ENCODE measurements at regions not wholly inside any gene's neighbourhood (a gene's known extent, or its start where the extent isn't known, plus 50 kb on each side); places are given as distances from the start of the nearest gene placed in this dataset.

DNA sequence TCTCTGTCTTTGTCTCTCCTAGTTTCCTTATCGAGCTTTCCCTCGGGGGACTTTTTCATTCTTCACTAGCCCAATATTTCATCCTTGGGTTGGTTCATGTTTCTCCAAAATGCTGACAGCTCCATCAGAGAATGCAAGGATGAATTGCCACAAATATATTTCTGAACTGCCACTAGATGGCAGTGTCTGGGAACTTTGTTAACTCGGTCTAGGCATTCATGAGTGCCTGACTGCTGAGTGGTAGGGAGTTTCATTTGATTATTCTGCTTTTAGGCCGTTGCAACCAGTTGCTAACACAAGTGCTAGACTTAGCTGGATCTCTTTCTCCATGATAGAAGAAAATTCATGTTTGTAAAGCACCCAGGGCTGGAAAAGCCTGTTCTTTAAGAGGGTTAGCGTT lies 73.5 kb upstream of the RAP2C start:
- no peak for TF ChIP-seq EZH2 (IDR thresholded peaks at IDR 0.05; ENCODE audit: low read length, missing control alignments)
- TF ChIP-seq, protein P1, sequence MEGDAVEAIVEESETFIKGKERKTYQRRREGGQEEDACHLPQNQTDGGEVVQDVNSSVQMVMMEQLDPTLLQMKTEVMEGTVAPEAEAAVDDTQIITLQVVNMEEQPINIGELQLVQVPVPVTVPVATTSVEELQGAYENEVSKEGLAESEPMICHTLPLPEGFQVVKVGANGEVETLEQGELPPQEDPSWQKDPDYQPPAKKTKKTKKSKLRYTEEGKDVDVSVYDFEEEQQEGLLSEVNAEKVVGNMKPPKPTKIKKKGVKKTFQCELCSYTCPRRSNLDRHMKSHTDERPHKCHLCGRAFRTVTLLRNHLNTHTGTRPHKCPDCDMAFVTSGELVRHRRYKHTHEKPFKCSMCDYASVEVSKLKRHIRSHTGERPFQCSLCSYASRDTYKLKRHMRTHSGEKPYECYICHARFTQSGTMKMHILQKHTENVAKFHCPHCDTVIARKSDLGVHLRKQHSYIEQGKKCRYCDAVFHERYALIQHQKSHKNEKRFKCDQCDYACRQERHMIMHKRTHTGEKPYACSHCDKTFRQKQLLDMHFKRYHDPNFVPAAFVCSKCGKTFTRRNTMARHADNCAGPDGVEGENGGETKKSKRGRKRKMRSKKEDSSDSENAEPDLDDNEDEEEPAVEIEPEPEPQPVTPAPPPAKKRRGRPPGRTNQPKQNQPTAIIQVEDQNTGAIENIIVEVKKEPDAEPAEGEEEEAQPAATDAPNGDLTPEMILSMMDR (conservative IDR thresholded peaks at IDR 0.05 in 1 of 2, IDR thresholded peaks at IDR 0.05 in 1 of 2; ENCODE audit: low read depth in 1 of 2, low read length in 2 of 2), result peak; percentile 35 to 43
